ENCODE measurements at regions not wholly inside any gene's neighbourhood (a gene's known extent, or its start where the extent isn't known, plus 50 kb on each side); places are given as distances from the start of the nearest gene placed in this dataset.
"Not testable (repeated sequence)": the region's sequence is repeated elsewhere in the genome, so short reads cannot be mapped to it uniquely, and the experiment has no call there.

- DNase-seq: no peak
Measured at GRCh38 chr2:144780983-144781382, 261.1 kb upstream of the ZEB2 start.

GRCh38 chr2:144776766-144777165, 256.8 kb upstream of the ZEB2 start:
- no peak for DNase-seq

- DNase-seq: no peak
Measured at GRCh38 chr2:144774809-144775208, 254.9 kb upstream of the ZEB2 start.

DNA sequence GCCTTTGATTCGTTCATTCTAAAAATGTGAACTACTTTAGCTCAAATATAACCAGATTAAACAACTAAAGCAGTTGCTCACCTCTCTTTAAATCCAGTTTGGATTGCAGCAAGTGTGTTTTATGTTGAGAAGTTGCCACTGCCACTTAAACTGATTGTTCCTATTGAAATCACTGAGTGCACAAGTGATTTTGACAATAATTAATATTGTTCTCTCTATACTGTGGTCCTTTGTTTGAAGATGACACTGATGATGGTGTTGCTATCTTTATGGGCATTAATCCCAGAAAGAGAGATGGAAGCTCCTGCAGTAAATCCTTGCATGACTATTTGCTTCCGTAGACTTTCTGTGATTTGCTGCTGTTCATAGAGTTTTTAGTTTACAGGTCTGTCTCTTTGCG, 251.4 kb upstream of the ZEB2 start:
- no peak for DNase-seq

DNA sequence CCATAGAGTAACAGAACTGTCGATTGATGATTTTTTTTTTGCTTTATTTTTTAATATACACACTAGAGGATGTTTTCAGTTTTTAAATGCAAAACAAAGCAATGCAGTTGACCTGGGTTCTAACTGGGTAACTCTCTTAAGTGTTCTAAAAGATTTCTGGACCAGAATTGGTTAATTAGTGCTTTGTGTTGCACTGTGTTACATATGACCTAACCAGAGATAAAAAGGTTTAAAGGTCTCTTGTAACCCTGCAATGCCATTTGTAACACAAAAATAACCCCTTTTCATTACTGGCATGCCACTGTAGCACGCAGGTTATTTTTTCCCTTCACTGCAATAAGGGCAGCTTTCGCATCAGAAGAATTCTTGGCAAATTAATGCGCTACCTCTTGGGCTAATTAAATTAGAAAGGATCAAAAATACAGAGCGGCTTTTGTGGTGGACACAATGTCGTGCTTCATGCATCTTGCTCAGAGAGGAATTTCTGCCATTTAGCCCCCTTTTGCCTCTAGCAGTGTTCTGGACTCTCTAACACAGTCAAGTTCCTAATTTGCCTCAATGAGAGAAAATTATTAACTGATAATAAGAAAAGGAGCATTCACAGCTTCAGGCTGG, 250.8 kb upstream of the ZEB2 start:
- no peak for DNase-seq

DNA sequence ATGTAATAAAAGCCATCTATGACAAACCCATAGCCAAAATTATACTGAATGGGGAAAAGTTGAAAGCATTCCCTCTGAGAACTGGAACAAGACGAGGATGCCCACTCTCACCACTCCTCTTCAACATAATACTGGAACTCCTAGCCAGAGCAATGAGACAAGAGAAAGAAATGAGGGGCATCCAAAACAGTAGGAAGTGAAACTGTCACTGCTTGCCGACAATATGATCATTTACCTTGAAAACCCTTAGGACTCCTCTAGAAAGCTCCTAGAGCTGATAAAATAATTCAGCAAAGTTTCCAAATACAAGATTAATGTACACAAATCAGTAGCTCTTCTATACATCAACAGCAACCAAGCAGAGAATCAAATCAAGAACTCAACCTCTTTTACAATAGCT, 241.0 kb upstream of the ZEB2 start:
- not testable (repeated sequence) for DNase-seq

DNA sequence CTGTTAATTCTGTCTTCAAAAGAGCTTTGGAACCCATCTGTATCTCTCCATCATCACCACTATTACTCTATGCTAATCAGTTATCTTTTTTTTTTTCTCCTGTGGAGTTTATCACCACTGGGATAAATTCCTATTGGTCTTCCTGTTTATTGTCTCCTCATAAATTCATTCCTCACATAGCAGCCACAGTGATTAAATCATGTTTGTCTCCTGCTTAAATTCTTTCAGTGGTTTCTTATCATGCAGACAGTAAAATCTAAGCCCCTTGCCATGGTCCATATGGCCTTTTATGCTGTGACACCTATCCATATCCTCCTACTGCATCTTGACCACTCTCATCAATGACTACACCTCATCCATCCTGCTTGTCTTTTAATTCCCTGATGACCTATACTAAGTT, 239.8 kb upstream of the ZEB2 start:
- DNase-seq: no peak

GRCh38 chr2:144758196-144758595, 238.3 kb upstream of the ZEB2 start:
- DNase-seq: not testable (repeated sequence)

DNA sequence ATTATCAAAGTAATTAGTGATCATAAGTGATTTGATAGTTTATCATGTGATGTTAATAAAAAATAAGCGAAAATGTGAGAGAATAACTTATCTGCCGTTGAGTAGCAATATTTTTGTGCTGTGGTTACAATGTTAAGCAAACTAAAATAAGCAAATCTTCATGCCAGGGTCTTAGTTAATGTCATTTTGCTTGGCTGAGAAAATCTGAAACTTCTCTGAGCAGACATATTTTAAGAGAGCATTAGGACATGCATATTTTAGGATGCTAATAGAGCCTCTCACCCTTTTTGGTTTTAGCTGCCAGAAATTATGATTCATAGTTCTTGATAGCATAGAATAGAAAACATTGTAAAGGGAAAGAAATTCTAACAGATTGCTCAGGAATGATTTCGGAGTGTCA, 233.5 kb upstream of the ZEB2 start:
- DNase-seq: no peak

DNA sequence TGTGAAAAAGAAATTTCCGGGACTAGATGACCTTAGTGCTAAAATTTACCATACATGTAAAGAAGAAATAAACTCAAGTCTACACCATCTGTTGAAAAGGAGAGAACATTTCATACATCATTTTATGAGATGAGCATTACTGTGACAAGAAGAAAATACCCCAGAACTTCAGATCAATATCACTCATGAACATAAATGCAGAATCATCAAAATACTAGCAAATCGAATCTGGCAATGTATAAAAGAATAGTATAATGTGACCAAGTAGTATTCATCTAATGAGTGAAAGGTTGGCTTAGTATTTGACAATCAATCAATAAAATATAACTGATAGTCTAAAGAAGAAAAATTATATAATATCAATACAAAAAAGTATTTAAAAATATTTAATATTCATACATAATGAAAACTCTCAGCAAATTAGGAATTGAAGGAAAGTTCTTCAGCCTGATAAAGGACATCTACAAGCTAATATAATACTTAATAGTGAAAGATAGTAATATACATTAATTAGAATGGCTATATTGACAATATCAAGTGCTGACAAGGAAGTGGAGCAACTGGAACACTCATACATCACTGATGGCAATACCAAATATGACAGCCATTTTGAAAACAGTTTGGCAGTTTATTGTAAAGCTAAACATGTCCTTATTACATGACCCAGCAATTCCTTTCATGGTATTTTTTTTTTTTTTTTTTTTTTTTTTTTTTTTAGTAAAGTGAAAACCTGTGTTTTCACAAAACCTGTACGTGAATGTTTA, 231.4 kb upstream of the ZEB2 start:
- DNase-seq: no peak

GRCh38 chr2:144749188-144749587, 229.3 kb upstream of the ZEB2 start:
- no peak for DNase-seq

GRCh38 chr2:144748443-144748842, 228.5 kb upstream of the ZEB2 start:
- DNase-seq: no peak

- no peak for DNase-seq
Measured at GRCh38 chr2:144747571-144747970, 227.7 kb upstream of the ZEB2 start.

- DNase-seq: no peak
Measured at GRCh38 chr2:144745424-144745823, 225.5 kb upstream of the ZEB2 start.

- no peak for DNase-seq
Measured at GRCh38 chr2:144738749-144739148, 218.8 kb upstream of the ZEB2 start.

GRCh38 chr2:144730711-144731110, 210.8 kb upstream of the ZEB2 start:
- DNase-seq: no peak

DNA sequence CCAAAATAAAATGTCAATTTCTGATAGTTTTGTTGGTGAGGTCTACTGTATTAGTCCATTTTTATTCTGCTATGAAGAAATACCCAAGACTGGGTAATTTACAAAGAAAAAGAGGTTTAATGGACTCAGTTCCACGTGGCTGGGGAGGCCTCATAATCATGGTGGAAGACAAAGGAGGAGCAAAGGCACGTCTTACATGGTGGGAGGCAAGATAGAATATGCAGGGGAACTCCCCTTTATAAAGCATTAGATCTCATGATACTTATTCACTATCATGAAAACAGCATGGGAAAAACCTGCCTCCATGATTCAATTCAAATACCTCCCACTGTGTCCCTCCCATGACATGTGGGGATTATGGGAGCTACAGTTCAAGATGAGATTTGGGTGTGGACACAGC, 204.5 kb upstream of the ZEB2 start:
- DNase-seq: not testable (repeated sequence)

GRCh38 chr2:144718376-144718775, 198.5 kb upstream of the ZEB2 start:
- DNase-seq: no peak

DNA sequence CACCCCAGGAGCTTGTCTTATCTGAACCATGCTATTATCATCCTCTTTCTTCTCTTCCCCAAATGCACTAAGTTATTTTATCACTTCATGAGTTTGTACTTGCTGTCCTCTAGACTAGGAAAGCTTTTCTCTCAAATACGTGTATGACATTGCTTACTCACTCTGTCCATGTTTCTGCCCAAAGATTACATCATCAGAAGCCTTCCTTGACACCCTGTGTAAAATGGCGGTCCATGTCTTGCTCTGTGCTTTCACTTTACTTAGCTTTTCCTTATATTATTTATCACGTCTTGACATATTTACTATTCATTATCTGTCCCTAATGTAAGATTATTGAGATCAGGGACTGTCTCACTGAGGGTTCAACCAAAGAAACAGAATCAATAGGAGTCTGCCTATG, 196.1 kb upstream of the ZEB2 start:
- no peak for DNase-seq

GRCh38 chr2:144713410-144713809, 193.5 kb upstream of the ZEB2 start:
- no peak for DNase-seq

- DNase-seq: no peak
Measured at GRCh38 chr2:144712550-144712940, 192.6 kb upstream of the ZEB2 start.

- no peak for DNase-seq
Measured at GRCh38 chr2:144711630-144712549, 192.0 kb upstream of the ZEB2 start.

DNA sequence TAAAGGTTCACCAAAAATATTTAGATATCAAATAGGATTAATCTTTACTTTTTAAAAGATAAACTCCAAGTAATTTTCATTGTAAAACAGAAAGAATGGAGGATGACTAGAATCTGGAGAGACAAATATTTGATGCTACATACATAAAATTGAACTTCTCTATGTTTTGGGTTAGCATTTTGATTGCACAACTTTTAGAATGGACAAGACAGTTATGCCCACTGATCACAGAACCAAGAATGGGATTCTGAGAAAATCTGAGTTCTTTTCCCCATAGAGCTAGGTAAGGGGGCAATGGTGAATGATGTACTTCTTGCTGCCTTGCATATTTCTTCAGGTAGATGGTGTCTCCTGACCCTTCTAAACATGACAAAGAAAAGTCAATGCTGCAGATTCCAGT, 191.2 kb upstream of the ZEB2 start:
- no peak for DNase-seq

- no peak for DNase-seq
Measured at GRCh38 chr2:144708626-144709025, 188.7 kb upstream of the ZEB2 start.

Measured in CD4-positive, alpha-beta T cell treated with Interleukin-10 for 1 hour (primary cell).